K562 (cell line): ENCODE measurements at regions not wholly inside any gene's neighbourhood (a gene's known extent, or its start where the extent isn't known, plus 50 kb on each side); places are given as distances from the start of the nearest gene placed in this dataset.
A peak's percentile ranks its signal among the peaks of the same experiment; 100 is the strongest.

Source experiments
- CREM ChIP-seq: IDR thresholded peaks from 2 replicates; pipeline ENCODE4 v1.6.1; 2014; ENCODE audit warnings: antibody characterized with exemption, low read depth
- CSDE1 ChIP-seq, 2 experiments: fragments of 450-650 bp; IDR thresholded peaks; 2 replicates each; pipeline ENCODE4 v1.6.1; 2016; ENCODE audit warnings: mild to moderate bottlenecking in 1 of 2
- E2F6 ChIP-seq, 2 experiments: IDR thresholded peaks; 2 replicates each; pipeline ENCODE4 v1.6.1; 2011; ENCODE audit warnings: borderline replicate concordance in 1 of 2, control low read depth in 1 of 2, low read depth in 1 of 2, low read length in 1 of 2, mild to moderate bottlenecking in 1 of 2, mixed read lengths in 1 of 2, moderate library complexity in 1 of 2; ENCODE audit not compliant: insufficient read depth in 1 of 2, insufficient read length in 1 of 2, poor library complexity in 1 of 2, severe bottlenecking in 1 of 2; ENCODE audit errors: extremely low read depth in 1 of 2
- KDM4B ChIP-seq, 2 experiments: fragments of 450-650 bp in 1 of 2; sonication (generic) in 1 of 2; IDR thresholded peaks; 2 replicates each; pipeline ENCODE4 v1.6.1; 2016 to 2017; ENCODE audit warnings: borderline replicate concordance in 2 of 2, antibody characterized with exemption in 1 of 2, low read depth in 1 of 2, mild to moderate bottlenecking in 1 of 2
- RAD51 ChIP-seq: fragments of 450-650 bp; IDR thresholded peaks from 2 replicates; pipeline ENCODE4 v1.7.1; 2016; ENCODE audit warnings: low read depth, mild to moderate bottlenecking, borderline replicate concordance
- REST ChIP-seq, 2 experiments: fragments of 450-650 bp; formaldehyde crosslinking in 1 of 2; IDR thresholded peaks; 2 replicates each; pipeline versions ENCODE4 v1.4.0 to v1.6.1; 2014 to 2020; ENCODE audit warnings: mild to moderate bottlenecking in 2 of 2, borderline replicate concordance in 1 of 2, low read depth in 1 of 2
- STAT5A ChIP-seq: IDR thresholded peaks from 2 replicates; pipeline ENCODE4 v1.6.1; 2012; ENCODE audit warnings: low read length, inconsistent platforms, borderline replicate concordance
- TOE1 ChIP-seq, 2 experiments: fragments of 450-650 bp in 1 of 2; sonication (generic) in 1 of 2; formaldehyde crosslinking in 1 of 2; IDR thresholded peaks; 2 replicates each; pipeline versions ENCODE4 v1.7.1 to v1.8.0; 2016 to 2022; ENCODE audit warnings: borderline replicate concordance in 2 of 2, mild to moderate bottlenecking in 2 of 2, antibody characterized with exemption in 1 of 2, inconsistent platforms in 1 of 2, low read depth in 1 of 2, missing genetic modification reagents in 1 of 2, moderate library complexity in 1 of 2
- VEZF1 ChIP-seq: fragments of 200-800 bp; sonication (Bioruptor generic); IDR thresholded peaks from 2 replicates; pipeline ENCODE4 v1.6.1; 2017; ENCODE audit warnings: missing genetic modification characterization, missing compliant biosample characterization
- XRCC5 ChIP-seq: fragments of 200-400 bp; formaldehyde crosslinking; IDR thresholded peaks from 2 replicates; pipeline ENCODE4 v1.6.1; 2017; ENCODE audit warnings: low read depth, mild to moderate bottlenecking, low read length
- ZNF146 ChIP-seq: IDR thresholded peaks from one replicate; pipeline ENCODE4 v1.6.1; 2018; ENCODE audit warnings: missing compliant biosample characterization; ENCODE audit not compliant: unreplicated experiment
- TF ChIP-seq, protein P1 (sequence below), 3 experiments: IDR thresholded peaks in 2 of 3; conservative IDR thresholded peaks in 1 of 3; 2 replicates each; pipeline ENCODE4 v1.5.1; 2011 to 2012; ENCODE audit warnings: low read length in 3 of 3, mild to moderate bottlenecking in 3 of 3, control low read depth in 2 of 3, improper control_type of control experiment in 1 of 3, inconsistent platforms in 1 of 3, low read depth in 1 of 3, mixed read lengths in 1 of 3, moderate library complexity in 1 of 3; ENCODE audit not compliant: insufficient read depth in 2 of 3

DNA sequence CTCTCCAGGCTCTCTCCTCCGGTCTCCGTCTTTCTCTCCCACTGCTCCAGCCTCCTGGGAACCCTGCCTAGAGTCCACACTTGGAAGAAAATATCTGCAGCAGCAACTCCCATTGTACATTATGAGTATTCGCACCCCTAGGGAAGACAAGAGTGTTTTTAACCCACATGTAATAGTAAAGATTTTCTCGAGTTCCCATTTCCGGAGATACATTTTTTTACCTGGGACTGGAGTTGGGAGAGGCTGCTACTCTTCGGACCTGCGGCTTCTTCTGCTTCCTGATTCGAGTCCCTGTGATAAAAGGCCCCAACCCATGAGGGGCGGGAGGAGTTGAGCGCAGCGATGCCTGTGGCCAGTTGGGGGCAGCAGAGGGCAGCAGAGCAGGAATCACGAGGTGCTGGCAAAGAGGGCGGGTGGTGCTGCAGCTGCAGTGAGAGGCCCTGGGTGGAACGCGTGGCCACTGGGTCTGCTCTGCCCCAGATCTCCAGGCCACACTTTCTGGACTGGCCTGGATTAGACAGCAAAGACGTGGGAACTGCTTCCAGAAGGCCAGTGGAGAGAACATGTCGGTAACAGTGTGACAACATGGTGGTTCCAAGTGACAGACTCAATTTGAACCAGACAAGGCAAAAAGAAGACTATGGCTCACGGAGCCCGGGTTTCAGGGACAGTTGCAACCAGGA lies 221.0 kb upstream of the CSF3R start (continued):
- TF ChIP-seq, protein P1, sequence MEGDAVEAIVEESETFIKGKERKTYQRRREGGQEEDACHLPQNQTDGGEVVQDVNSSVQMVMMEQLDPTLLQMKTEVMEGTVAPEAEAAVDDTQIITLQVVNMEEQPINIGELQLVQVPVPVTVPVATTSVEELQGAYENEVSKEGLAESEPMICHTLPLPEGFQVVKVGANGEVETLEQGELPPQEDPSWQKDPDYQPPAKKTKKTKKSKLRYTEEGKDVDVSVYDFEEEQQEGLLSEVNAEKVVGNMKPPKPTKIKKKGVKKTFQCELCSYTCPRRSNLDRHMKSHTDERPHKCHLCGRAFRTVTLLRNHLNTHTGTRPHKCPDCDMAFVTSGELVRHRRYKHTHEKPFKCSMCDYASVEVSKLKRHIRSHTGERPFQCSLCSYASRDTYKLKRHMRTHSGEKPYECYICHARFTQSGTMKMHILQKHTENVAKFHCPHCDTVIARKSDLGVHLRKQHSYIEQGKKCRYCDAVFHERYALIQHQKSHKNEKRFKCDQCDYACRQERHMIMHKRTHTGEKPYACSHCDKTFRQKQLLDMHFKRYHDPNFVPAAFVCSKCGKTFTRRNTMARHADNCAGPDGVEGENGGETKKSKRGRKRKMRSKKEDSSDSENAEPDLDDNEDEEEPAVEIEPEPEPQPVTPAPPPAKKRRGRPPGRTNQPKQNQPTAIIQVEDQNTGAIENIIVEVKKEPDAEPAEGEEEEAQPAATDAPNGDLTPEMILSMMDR (IDR thresholded peaks at IDR 0.05 in 2 of 3, conservative IDR thresholded peaks at IDR 0.05 in 1 of 3; ENCODE audit: insufficient read depth in 2 of 3, low read depth in 1 of 3, low read length in 3 of 3) = peak; percentile 93 to 98 (median 98)
- TF ChIP-seq E2F6 (IDR thresholded peaks at IDR 0.05; ENCODE audit: borderline replicate concordance in 1 of 2, extremely low read depth in 1 of 2, insufficient read depth in 1 of 2, insufficient read length in 1 of 2, low read depth in 1 of 2, low read length in 1 of 2, poor library complexity in 1 of 2, severe bottlenecking in 1 of 2) = peak; percentile 43 to 46
- TF ChIP-seq CSDE1 (IDR thresholded peaks at IDR 0.05) = no peak
- no peak for TF ChIP-seq STAT5A
- 0 out of 2 replicates have a peak, but pooled peaks have one; percentile 61 for TF ChIP-seq XRCC5
- TF ChIP-seq RAD51 = peak; percentile 50; the same call in 1 of the 2 replicates
- TF ChIP-seq KDM4B (IDR thresholded peaks at IDR 0.05; ENCODE audit: borderline replicate concordance in 2 of 2, low read depth in 1 of 2) = 0 out of 4 replicates have a peak, but pooled peaks of 1 of the 2 experiments have one; percentile 30
- peak; percentile 80 for TF ChIP-seq VEZF1
- no peak for TF ChIP-seq ZNF146 (CRISPR knock-in tag)
- TF ChIP-seq REST (IDR thresholded peaks at IDR 0.05; ENCODE audit: borderline replicate concordance) = peak; percentile 83
- TF ChIP-seq REST (CRISPR knock-in tag; IDR thresholded peaks at IDR 0.05; ENCODE audit: low read depth) = no peak
- peak; percentile 90 for TF ChIP-seq TOE1 (IDR thresholded peaks at IDR 0.05; ENCODE audit: borderline replicate concordance)
- no peak for TF ChIP-seq TOE1 (CRISPR knock-in tag; IDR thresholded peaks at IDR 0.05; ENCODE audit: borderline replicate concordance, low read depth)
- TF ChIP-seq CREM = peak; percentile 62; the same call in 1 of the 2 replicates
